ENCODE measurements at regions not wholly inside any gene's neighbourhood (a gene's known extent, or its start where the extent isn't known, plus 50 kb on each side); places are given as distances from the start of the nearest gene placed in this dataset.

DNA sequence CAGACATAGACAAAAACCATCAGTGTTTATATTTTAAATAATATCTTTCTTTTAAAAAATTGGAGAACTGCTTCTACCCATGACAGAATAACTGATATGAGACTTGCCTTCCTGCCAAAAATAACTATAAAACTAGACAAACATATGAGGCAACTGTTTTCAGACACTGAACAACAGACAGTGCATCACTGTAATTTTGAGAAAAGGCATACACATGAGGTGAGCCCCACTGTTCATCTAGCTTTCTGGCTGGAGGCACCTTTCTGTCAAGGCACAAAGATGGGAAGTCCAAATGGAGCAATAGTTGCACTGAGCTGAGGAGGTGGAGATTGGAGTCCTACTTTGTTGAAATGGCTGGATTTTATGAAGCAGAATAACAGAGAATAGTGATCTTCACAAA is 71.9 kb upstream of the ZNF507 start:
- Mint-ChIP-seq H3K9me3 (peaks cover 11% of the 10 kb centered on the region), H3K36me3 (ENCODE audit: low read depth) (no peaks in the 10 kb centered on the region), H3K27ac (no peak overlapping the region), H3K27me3 (ENCODE audit: low read depth, poor library complexity) (peaks cover 13% of the 10 kb centered on the region), H3K4me1 (no peaks in the 10 kb centered on the region), H3K4me3 (no peak overlapping the region)
- no peak for DNase-seq
- no peak for TF ChIP-seq CTCF (IDR thresholded peaks at IDR 0.05)

DNA sequence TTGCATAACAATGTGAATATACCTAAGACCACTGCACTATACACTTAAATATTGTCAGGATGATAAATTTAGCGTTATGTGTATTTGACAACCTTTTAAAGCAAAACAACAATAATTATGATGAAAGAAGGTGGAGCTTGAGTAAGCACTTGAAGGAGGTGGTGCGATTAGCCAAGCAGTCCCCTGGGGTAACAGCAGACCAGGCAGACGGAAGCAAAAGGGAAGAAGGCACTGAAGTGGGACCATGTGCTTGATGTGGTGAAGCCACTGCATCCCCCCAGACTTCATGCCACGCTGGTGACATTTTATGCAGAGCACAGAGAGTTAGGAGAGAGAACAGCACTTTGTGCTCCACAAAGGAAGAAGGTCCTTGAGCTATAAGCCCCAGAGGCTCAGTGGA is 58.3 kb upstream of the ZNF507 start:
- H3K4me1 Mint-ChIP-seq = peaks cover 22% of the 10 kb centered on the region
- DNase-seq = no peak
- H3K27me3 Mint-ChIP-seq (ENCODE audit: low read depth, poor library complexity) = peaks cover 2% of the 10 kb centered on the region
- H3K36me3 Mint-ChIP-seq (ENCODE audit: low read depth) = no peaks in the 10 kb centered on the region
- no peaks in the 10 kb centered on the region for H3K9me3 Mint-ChIP-seq
- H3K4me3 Mint-ChIP-seq = no peak overlapping the region
- TF ChIP-seq CTCF (IDR thresholded peaks at IDR 0.05) = no peak
- H3K27ac Mint-ChIP-seq = no peak overlapping the region

DNA sequence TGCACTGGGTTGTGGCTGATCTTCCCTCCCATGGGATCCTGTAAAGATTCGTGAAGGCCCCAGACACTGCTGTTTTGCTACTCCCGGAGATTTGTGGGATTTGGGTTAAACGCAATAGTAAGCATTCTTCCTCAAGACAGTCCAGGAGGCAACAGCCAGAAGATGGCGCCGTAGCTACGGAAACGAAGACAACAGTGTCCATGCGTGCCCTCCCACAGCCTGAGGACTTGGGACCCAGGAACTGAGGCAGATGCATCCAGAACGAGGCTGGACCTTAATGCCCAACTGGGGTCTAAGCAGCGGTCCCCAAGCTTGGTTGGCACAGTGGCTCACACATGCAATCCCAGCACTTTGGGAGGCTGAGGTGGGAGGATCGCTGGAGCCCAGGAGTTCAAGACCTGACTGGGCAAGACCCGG is 57.6 kb upstream of the ZNF507 start:
- Mint-ChIP-seq H3K27me3 (ENCODE audit: low read depth, poor library complexity) (peaks cover 2% of the 10 kb centered on the region), H3K4me3 (no peak overlapping the region), H3K9me3 (no peaks in the 10 kb centered on the region), H3K4me1 (peaks cover 22% of the 10 kb centered on the region), H3K27ac (no peak overlapping the region), H3K36me3 (ENCODE audit: low read depth) (no peaks in the 10 kb centered on the region)
- peak; percentile 37 for TF ChIP-seq CTCF (IDR thresholded peaks at IDR 0.05)
- DNase-seq = peak; percentile 69

DNA sequence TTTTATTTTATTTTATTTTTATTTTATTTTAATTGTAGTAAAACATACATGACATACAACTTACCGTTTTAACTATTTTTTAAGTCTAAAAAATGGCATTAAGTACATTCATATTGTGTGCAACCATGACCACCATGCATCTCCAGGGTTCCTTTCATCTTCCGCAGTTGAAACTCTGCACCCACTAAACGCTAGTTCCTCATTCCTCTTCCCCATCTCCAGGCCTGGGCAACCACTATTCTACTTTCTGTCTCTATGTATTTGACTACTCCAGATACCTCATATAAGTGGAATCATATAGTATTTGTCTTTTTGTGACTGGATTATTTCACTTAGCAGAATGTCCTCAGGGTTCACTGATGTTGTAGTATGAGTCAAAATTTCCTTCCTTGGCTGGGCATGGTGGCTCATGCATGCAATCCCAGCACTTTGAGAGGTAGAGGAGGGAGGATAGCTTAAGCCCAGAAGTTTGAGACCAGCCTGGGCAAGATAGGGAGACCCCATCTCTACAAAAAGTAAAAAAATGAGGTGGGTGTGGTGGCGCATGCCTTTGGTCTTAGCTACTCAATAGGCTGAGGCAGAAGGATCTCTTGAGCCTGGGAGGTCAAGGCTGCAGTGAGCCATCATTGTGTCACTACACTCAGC is 55.7 kb upstream of the ZNF507 start:
- Mint-ChIP-seq H3K4me3 (no peak overlapping the region), H3K27me3 (ENCODE audit: low read depth, poor library complexity) (peaks cover 7% of the 10 kb centered on the region), H3K4me1 (peaks cover 22% of the 10 kb centered on the region), H3K27ac (no peak overlapping the region), H3K36me3 (ENCODE audit: low read depth) (no peaks in the 10 kb centered on the region), H3K9me3 (no peaks in the 10 kb centered on the region)
- no peak for TF ChIP-seq CTCF (IDR thresholded peaks at IDR 0.05)
- no peak for DNase-seq

DNA sequence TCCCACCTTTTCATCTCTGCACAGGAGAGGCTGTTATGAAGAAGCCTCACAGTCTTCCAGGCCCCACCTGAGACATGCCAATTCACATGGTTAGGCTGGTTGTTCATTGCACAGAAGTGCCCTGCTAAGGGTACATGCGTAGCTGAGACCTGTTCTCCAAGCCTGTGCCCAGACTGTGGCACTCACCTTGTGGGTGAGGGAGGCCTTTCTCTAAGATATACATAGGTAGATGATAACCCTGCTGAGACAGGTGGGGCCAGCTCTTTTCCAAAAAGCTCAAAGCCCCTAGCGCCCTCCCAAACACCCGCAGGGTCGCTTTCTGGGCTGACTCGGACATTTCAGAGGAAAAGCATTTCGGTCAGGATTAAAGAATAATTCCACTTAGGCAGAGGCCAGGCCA is 53.5 kb upstream of the ZNF507 start:
- Mint-ChIP-seq H3K4me3 (no peak overlapping the region), H3K9me3 (no peaks in the 10 kb centered on the region), H3K36me3 (ENCODE audit: low read depth) (no peaks in the 10 kb centered on the region), H3K27ac (no peak overlapping the region), H3K4me1 (peaks cover 16% of the 10 kb centered on the region), H3K27me3 (ENCODE audit: low read depth, poor library complexity) (peaks cover 8% of the 10 kb centered on the region)
- no peak for TF ChIP-seq CTCF (IDR thresholded peaks at IDR 0.05)
- DNase-seq = no peak

GRCh38 chr19:32294871-32295438 is 50.5 kb upstream of the ZNF507 start:
- H3K4me3 Mint-ChIP-seq = no peak overlapping the region
- no peak for TF ChIP-seq CTCF (IDR thresholded peaks at IDR 0.05)
- H3K9me3 Mint-ChIP-seq = peaks cover 17% of the 10 kb centered on the region
- no peak for DNase-seq
- no peaks in the 10 kb centered on the region for H3K36me3 Mint-ChIP-seq (ENCODE audit: low read depth)
- H3K4me1 Mint-ChIP-seq = no peaks in the 10 kb centered on the region
- peaks cover 11% of the 10 kb centered on the region for H3K27me3 Mint-ChIP-seq (ENCODE audit: low read depth, poor library complexity)
- peak overlapping the region; percentile 79 for H3K27ac Mint-ChIP-seq

All from nephron progenitor cell (in vitro differentiated cells).